Choroid plexus epithelial cell (primary cell): ENCODE measurements at regions not wholly inside any gene's neighbourhood (a gene's known extent, or its start where the extent isn't known, plus 50 kb on each side); places are given as distances from the start of the nearest gene placed in this dataset.

Experiments used
- DNase-seq: peaks from one replicate; pipeline ENCODE4 v3.0.0-alpha.2; 2010; ENCODE audit warnings: low read depth
- H3K4me3 ChIP-seq: 2 replicates; pipeline ENCODE4 v1.5.1; 2011; ENCODE audit warnings: low read depth, mild to moderate bottlenecking, control low read depth, low read length, moderate library complexity
- TF ChIP-seq, protein P1 (sequence below): conservative IDR thresholded peaks from 2 replicates; pipeline ENCODE4 v1.5.1; 2011; ENCODE audit warnings: low read depth, mild to moderate bottlenecking, control low read depth, inconsistent platforms, low read length, moderate library complexity

DNA sequence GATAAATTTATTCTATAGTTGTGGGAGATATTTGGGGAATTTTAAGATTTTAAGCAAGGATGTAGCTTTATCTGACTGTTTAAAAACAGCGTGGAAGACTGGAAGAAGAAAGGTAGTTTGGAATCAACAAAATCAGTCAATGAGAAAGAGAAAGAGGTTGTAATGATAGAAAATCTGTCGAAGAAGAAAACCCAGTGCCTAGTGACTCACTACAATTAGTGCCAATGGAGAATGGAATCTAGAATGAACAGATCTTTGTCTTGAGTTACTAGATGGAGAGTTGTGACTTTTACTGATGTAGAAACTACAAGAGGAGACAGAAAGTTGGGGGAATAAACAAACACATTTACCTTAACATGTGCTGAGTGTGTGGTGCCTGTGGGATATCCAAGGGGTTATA, 577.8 kb upstream of the NR5A2 start:
- H3K4me3 ChIP-seq, result no peak overlapping the region
- TF ChIP-seq, protein P1, sequence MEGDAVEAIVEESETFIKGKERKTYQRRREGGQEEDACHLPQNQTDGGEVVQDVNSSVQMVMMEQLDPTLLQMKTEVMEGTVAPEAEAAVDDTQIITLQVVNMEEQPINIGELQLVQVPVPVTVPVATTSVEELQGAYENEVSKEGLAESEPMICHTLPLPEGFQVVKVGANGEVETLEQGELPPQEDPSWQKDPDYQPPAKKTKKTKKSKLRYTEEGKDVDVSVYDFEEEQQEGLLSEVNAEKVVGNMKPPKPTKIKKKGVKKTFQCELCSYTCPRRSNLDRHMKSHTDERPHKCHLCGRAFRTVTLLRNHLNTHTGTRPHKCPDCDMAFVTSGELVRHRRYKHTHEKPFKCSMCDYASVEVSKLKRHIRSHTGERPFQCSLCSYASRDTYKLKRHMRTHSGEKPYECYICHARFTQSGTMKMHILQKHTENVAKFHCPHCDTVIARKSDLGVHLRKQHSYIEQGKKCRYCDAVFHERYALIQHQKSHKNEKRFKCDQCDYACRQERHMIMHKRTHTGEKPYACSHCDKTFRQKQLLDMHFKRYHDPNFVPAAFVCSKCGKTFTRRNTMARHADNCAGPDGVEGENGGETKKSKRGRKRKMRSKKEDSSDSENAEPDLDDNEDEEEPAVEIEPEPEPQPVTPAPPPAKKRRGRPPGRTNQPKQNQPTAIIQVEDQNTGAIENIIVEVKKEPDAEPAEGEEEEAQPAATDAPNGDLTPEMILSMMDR, result no peak
- no peak for DNase-seq

DNA sequence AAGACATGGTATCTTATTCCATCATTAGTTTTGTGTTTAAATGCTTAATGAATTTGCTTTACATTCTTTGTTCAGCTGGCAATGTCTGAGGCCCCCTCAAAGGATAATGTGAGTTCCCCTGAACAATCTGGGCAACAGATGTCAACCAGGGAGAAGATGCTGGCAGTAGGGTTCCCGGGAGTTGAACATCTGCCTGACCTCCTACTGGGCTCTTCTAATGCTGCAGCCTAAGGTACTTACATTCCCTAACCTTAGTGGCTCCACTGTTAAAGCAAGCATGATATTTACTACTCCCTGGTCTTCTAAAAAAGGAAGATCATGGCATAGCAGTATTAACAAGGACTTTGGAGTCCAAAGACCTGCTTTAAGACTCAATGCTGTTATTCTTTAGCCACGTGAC, 574.9 kb upstream of the NR5A2 start:
- no peak overlapping the region for H3K4me3 ChIP-seq
- TF ChIP-seq, protein P1, result no peak
- DNase-seq, result no peak

DNA sequence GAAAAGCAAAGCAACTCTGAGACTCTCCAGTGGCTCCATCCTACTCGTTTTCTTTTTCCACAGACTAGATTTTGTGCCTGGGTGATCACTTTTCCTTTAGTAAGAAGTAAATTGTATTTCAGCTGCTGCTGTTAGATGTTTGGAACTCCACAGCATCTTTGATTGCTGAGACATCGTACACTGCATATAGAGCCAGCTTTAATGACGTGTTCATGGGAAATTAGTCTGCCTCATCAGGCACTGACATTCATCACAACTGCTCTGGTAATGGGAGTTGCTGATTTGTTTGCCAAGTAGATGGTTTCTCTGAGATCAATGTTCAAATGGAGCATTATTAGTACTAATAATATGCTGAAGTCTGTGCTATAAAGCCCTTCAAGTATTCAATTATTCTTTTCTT, 573.8 kb upstream of the NR5A2 start:
- H3K4me3 ChIP-seq, result no peak overlapping the region
- TF ChIP-seq, protein P1, result no peak
- DNase-seq, result no peak

DNA sequence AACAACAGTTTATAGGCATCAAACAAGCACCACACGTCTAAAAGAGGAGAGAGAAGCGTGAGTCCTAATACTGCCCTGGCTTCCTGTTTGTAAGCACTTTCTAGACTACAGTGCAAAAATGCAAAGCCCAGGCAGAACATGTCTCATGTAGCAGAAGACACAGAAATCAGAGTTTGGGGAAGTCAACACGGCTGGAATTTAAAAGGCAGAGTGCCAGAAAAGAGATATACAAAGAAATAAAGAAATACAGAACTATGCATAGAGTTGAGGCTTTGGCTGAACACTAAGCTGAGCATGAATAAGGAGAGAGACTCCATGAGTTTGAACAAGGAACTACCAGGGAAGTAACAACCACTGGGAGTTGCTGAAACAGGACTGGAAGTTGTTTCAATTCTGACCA, 566.6 kb upstream of the NR5A2 start:
- peak; percentile 61 for DNase-seq
- TF ChIP-seq, protein P1, result peak; percentile 28
- H3K4me3 ChIP-seq, result no peak overlapping the region

DNA sequence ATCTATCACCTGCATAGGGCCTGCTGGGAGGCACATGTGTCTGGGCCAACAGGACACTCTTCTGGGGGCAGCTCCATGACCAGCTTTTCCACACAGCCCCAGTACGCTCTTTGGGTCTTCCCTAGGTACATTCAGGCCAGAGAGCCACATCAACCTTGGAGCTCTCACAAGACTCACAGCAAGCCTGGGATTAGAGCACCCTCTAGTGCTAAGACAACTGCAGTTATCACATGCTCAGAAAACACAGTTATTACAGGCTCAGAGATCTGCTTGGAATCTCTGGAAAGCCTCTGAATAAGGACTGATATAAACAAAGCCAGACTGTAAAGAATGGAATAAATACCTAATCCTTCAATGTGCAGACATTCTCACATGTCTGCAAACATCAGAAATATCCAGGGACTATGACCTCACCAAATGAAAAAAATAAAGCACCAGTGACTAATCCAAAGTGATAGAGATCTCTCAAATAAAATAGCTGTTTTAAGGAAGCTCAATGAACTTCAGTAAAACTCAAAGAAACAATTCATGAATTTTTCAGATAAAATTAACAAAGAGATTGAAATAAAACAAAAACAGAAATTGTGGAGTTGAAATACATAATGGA, 563.9 kb upstream of the NR5A2 start:
- TF ChIP-seq, protein P1, result peak; percentile 71
- DNase-seq, result peak; percentile 83
- H3K4me3 ChIP-seq, result no peak overlapping the region

DNA sequence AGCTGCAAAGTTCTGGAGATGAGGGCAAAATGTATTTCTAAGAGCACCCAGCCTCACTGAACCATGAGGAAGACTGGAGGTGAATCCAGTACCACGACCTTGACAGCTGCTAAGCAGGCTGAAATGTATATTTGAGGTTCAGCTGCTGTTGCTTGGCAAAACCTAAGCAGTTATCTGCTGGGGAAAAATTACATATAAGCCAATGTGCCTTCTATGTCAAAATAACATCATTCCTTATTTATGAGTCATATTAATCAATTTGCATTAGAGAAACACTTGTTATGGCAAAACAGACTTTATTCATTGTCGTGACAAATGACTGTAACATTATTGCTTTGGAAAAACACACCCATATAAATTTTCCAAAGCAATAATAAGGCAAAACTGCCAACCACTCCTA, 560.5 kb upstream of the NR5A2 start:
- no peak for DNase-seq
- TF ChIP-seq, protein P1, result no peak
- H3K4me3 ChIP-seq, result no peak overlapping the region

DNA sequence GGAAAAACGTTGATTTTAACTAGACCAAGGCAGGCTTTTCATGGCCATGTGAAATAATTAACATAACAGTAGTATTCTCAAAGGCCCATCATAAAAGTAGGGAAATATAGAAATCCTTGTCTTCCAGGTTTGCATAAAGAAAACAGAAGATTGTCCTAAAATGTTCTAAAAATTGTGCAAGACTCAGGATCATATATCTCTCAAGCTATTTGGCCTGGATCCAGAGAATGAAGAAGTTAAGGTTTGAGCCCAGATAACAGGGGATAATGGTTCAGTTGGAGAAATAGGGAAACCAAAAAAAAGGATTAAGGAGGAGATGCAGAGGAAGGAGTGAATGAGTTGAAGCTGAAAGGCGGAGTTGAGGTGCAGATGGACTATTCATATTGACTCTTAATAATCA, 555.5 kb upstream of the NR5A2 start:
- TF ChIP-seq, protein P1, result no peak
- no peak overlapping the region for H3K4me3 ChIP-seq
- peak; percentile 30 for DNase-seq
